MM.1S (cell line): ENCODE measurements at regions not wholly inside any gene's neighbourhood (a gene's known extent, or its start where the extent isn't known, plus 50 kb on each side); places are given as distances from the start of the nearest gene placed in this dataset.
A peak's percentile ranks its signal among the peaks of the same experiment; 100 is the strongest.

ENCODE experiments used
- DNase-seq: peaks from one replicate; pipeline ENCODE4 v3.0.0-alpha.2; 2015
- H2AFZ ChIP-seq: fragments of 300-600 bp; sonication (generic); 2 replicates; pipeline ENCODE4 v1.6.0; 2016; ENCODE audit warnings: antibody characterized with exemption, low read length
- H3F3A ChIP-seq: fragments of 300-600 bp; sonication (generic); 2 replicates; pipeline ENCODE4 v1.6.1; 2016; ENCODE audit warnings: mild to moderate bottlenecking, antibody characterized with exemption, low read length, moderate library complexity, mixed read lengths; ENCODE audit not compliant: insufficient read depth
- H3K27ac ChIP-seq: fragments of 300-600 bp; sonication (generic); 2 replicates; pipeline ENCODE4 v1.5.1; 2016; ENCODE audit warnings: mild to moderate bottlenecking, low read length
- H3K27me3 ChIP-seq: fragments of 300-600 bp; sonication (generic); replicated peaks from 2 replicates; pipeline ENCODE4 v1.6.0; 2016; ENCODE audit warnings: low read length; ENCODE audit not compliant: insufficient read depth
- H3K36me3 ChIP-seq: fragments of 300-600 bp; sonication (generic); replicated peaks from 2 replicates; pipeline ENCODE4 v1.6.1; 2016; ENCODE audit warnings: mild to moderate bottlenecking, low read length, mixed read lengths; ENCODE audit not compliant: insufficient read depth
- H3K4me1 ChIP-seq: fragments of 300-600 bp; sonication (generic); 2 replicates; pipeline ENCODE4 v1.6.1; 2016; ENCODE audit warnings: low read length, mixed read lengths
- H3K4me2 ChIP-seq: fragments of 300-600 bp; sonication (generic); 2 replicates; pipeline ENCODE4 v1.6.0; 2016; ENCODE audit warnings: low read depth, low read length
- H3K4me3 ChIP-seq: fragments of 300-600 bp; sonication (generic); 2 replicates; pipeline ENCODE4 v1.5.1; 2016; ENCODE audit warnings: low read length, mixed read lengths
- H3K79me2 ChIP-seq: fragments of 300-600 bp; sonication (generic); 2 replicates; pipeline ENCODE4 v1.6.1; 2016; ENCODE audit warnings: mixed run types, low read length, mixed read lengths
- H3K9ac ChIP-seq: fragments of 300-600 bp; sonication (generic); 2 replicates; pipeline ENCODE4 v1.6.1; 2016; ENCODE audit warnings: low read length, mixed read lengths
- H3K9me2 ChIP-seq: fragments of 300-600 bp; sonication (generic); replicated peaks from 2 replicates; pipeline ENCODE4 v1.6.1; 2016; ENCODE audit warnings: mild to moderate bottlenecking, low read length, mixed read lengths; ENCODE audit not compliant: insufficient read depth
- H3K9me3 ChIP-seq: fragments of 300-600 bp; sonication (generic); replicated peaks from 2 replicates; pipeline ENCODE4 v1.6.1; 2016; ENCODE audit warnings: mild to moderate bottlenecking, low read length, mixed read lengths; ENCODE audit not compliant: insufficient read depth
- H4K20me1 ChIP-seq: fragments of 300-600 bp; sonication (generic); 2 replicates; pipeline ENCODE4 v1.6.1; 2016; ENCODE audit warnings: mild to moderate bottlenecking, low read length, moderate library complexity, mixed read lengths; ENCODE audit not compliant: insufficient read depth
- CTCF ChIP-seq: fragments of 300-600 bp; sonication (generic); IDR thresholded peaks from 2 replicates; pipeline ENCODE4 v1.5.1; 2016; ENCODE audit warnings: antibody characterized with exemption, low read length, mixed read lengths
- EZH2 ChIP-seq: fragments of 300-600 bp; sonication (generic); optimal IDR thresholded peaks from 2 replicates; pipeline ENCODE3; 2017; ENCODE audit warnings: low read depth, mild to moderate bottlenecking, antibody characterized with exemption, low read length, mixed read lengths
- EZH2phosphoT487 ChIP-seq: fragments of 300-600 bp; sonication (generic); IDR thresholded peaks from 2 replicates; pipeline ENCODE4 v1.6.1; 2018; ENCODE audit warnings: antibody characterized with exemption, low read length

- TF ChIP-seq EZH2phosphoT487, result no peak
- TF ChIP-seq CTCF, result no peak
- no peak for TF ChIP-seq EZH2
- no peak for DNase-seq
- Histone ChIP-seq H3K9me2 (no peaks in the 10 kb centered on the region), H3K9me3 (no peaks in the 10 kb centered on the region), H3K4me1 (no peaks in the 10 kb centered on the region), H3K36me3 (no peaks in the 10 kb centered on the region), H3K4me2 (no peak overlapping the region), H3K27me3 (no peaks in the 10 kb centered on the region), H3K9ac (no peak overlapping the region), H3F3A (no peaks in the 10 kb centered on the region), H2AFZ (no peak overlapping the region), H3K27ac (no peak overlapping the region), H3K79me2 (no peaks in the 10 kb centered on the region), H3K4me3 (no peak overlapping the region), H4K20me1 (no peaks in the 10 kb centered on the region)
Observed at GRCh38 chr9:84111726-84112125, 131.1 kb downstream of the RMI1 start.

- Histone ChIP-seq H3K27ac (no peak overlapping the region), H3K79me2 (no peaks in the 10 kb centered on the region), H3K4me1 (no peaks in the 10 kb centered on the region), H2AFZ (no peak overlapping the region), H3K4me2 (no peak overlapping the region), H3K4me3 (no peak overlapping the region), H3K9me2 (no peaks in the 10 kb centered on the region), H3K36me3 (no peaks in the 10 kb centered on the region), H3F3A (no peaks in the 10 kb centered on the region), H3K27me3 (no peaks in the 10 kb centered on the region), H3K9ac (no peak overlapping the region), H4K20me1 (no peaks in the 10 kb centered on the region), H3K9me3 (no peaks in the 10 kb centered on the region)
- DNase-seq, result no peak
- TF ChIP-seq EZH2 (no peak), EZH2phosphoT487 (no peak)
Observed at GRCh38 chr9:84121991-84122523, 141.5 kb downstream of the RMI1 start.

- no peak overlapping the region for H3K27ac ChIP-seq
- no peak overlapping the region for H2AFZ ChIP-seq
- H3K9me2 ChIP-seq, result no peaks in the 10 kb centered on the region
- H3K9me3 ChIP-seq, result no peaks in the 10 kb centered on the region
- TF ChIP-seq CTCF, result no peak
- no peak for TF ChIP-seq EZH2
- TF ChIP-seq EZH2phosphoT487, result no peak
- H3K27me3 ChIP-seq, result no peaks in the 10 kb centered on the region
- H3K4me1 ChIP-seq, result no peaks in the 10 kb centered on the region
- no peaks in the 10 kb centered on the region for H3F3A ChIP-seq
- H3K4me2 ChIP-seq, result no peak overlapping the region
- H3K36me3 ChIP-seq, result no peaks in the 10 kb centered on the region
- no peak overlapping the region for H3K4me3 ChIP-seq
- H3K9ac ChIP-seq, result no peak overlapping the region
- DNase-seq, result no peak
- no peaks in the 10 kb centered on the region for H3K79me2 ChIP-seq
- H4K20me1 ChIP-seq, result no peaks in the 10 kb centered on the region
Observed at GRCh38 chr9:84122572-84122971, 142.0 kb downstream of the RMI1 start.

GRCh38 chr9:84123648-84124406, 143.2 kb downstream of the RMI1 start:
- Histone ChIP-seq H3K4me2 (peak overlapping the region; percentile 19; the same call in 1 of the 2 replicates), H4K20me1 (no peaks in the 10 kb centered on the region), H3K9ac (no peak overlapping the region), H3F3A (no peaks in the 10 kb centered on the region), H3K9me2 (no peaks in the 10 kb centered on the region), H3K79me2 (no peaks in the 10 kb centered on the region), H3K27me3 (no peaks in the 10 kb centered on the region), H3K36me3 (no peaks in the 10 kb centered on the region), H3K4me3 (no peak overlapping the region), H2AFZ (peak overlapping the region; percentile 42; the same call in 1 of the 2 replicates), H3K9me3 (no peaks in the 10 kb centered on the region), H3K27ac (no peak overlapping the region), H3K4me1 (no peaks in the 10 kb centered on the region)
- TF ChIP-seq EZH2 (no peak), CTCF (no peak), EZH2phosphoT487 (no peak)
- DNase-seq, result peak; percentile 43
